Activated CD8-positive, alpha-beta memory T cell treated with anti-CD3 and anti-CD28 coated beads, Interleukin-2, amount 50 U/mL, for 1 hour (primary cell): ENCODE measurements at regions not wholly inside any gene's neighbourhood (a gene's known extent, or its start where the extent isn't known, plus 50 kb on each side); places are given as distances from the start of the nearest gene placed in this dataset.

Source experiments
- DNase-seq: peaks from one replicate; pipeline ENCODE4 v3.0.0-alpha.2; 2020; ENCODE audit errors: extremely low read depth

DNA sequence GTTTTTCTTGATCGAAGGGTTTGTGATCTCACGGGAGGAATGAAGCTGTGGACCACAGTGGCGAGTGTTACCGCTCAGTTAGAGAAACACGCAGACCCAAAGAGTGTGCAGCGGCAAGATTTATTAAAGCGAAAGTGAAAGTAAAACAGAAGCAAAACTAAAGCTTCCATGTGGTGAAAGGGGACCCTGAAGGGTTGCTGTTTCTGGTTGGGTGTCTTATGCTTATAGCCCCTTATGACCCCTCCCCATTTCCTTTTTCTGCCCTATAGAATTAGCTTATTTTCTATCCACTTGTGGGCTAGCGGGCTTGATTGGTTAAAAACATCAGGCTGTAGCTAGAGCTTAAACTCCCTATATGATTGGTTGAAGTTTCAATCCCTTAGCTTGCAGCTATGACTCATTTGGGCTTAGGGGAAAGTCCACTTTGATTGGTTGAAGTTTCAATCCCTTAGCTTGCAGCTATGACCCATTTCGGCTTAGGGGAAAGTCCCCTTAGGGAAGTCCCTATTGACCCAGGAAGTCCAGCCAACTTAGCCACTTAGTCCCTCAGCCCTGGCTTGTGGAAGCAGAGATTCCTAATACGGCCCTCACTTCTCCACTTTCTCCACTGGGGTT lies 171.2 kb upstream of the NWD2 start:
- DNase-seq = no peak

DNA sequence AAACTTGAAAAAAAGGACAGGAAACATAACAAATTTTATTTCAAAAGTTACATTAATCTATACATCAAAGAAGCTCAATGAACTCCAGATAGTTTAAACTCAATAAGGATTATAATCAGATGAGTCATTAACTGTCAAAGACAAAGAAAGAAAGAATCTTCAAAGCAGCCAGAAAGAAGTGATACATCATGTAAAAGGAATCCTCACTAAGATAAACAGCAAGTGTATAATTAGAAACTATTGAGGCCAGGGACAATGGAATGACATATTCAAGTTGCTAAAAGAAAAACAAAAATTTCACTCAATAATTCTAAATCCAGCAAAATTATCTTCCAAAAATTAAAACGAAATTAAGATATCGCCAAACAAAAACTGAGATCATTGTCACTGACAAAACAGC lies 161.6 kb upstream of the NWD2 start:
- no peak for DNase-seq

DNA sequence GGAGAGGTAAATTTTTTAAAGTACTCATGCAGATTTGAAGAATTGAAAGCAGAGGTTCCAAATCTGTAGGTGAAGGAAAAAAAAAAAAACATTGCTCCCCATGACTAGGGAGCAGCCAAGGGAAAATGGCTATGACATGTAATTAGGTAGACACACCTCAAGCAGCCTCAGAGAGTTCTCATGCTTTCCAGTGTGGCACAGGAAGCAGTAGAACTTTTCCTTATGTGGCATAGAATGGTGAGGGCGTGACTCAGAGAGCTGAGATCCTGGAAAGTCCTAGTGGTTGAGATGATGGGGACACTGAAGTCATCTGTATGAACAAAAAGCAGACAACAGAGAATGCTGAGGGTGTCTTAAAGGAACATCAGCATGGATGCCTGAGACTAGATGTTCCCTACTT lies 148.6 kb upstream of the NWD2 start:
- DNase-seq = no peak

DNA sequence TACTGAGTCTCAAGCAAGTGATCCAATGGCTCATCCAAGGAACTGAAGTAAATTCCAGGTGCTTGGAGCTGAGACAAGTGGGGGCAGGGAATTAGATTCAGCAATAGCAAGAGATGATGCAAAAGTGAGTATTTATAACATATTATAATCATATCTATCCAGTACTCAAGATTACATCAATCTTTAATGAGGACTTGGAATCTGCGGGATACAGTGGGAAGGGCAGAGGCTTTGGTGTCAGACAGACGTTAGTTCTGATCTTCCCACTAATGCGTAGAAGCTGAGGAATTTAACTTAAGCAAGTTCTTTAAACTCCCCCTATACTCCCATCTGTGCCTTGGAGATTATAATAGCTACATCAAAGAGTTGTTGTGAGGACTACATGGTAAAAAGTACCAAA lies 143.4 kb upstream of the NWD2 start:
- DNase-seq = no peak

DNA sequence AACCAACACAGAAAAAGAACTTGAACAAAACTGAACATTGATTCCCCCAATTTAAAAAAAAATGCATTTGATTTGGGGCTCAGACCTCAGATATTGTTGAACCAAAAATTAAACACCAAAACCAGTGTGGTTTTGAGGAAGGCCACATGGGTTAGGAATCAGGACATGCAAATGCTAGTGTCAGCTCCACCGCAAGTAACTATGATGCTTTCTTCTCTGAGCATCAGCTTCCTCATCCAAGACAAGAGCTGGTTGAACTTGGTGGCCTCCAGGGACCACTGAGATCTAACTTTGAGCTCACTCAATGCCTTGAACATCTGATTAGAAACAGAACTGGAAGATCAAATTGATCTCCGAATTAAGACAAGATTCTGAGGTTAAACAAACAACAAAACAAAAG lies 142.9 kb upstream of the NWD2 start:
- DNase-seq = no peak

DNA sequence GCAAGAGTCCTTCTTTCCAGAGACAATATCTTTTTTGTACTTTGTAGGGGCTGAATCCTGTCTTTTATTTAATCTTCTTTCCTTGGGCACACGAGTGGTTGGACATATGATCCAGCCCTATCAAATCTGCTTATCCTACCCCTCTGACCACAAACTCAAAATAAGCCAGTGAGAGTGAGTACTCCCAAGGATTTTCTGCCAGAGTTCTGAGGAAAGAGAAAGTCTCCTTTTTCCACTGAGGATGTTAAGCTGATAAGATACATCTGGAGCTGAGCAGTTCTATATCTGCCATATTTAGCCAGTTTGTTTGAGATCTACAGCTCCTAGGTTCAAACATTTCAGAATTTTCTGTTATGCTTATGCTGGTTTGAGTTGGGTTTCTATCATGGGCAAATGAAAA lies 134.8 kb upstream of the NWD2 start:
- no peak for DNase-seq

DNA sequence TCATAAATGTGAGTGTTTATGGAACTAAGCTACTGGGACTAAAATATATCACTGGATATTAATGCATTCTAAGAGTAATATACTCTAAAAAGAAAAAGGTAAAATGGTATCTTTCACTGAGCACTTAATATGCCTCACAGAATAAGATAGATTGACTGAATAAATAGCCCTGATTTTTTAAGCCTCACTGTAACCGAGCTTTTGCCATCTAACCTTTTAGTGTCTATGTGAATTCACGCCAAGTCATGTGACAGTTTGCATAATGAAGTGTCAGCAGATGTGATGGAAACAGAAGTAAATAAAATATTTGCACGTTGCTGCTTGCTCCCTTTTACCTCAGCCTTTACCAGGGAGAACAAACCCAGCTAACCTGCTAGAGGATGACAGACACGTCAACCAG lies 119.7 kb upstream of the NWD2 start:
- DNase-seq = no peak

DNA sequence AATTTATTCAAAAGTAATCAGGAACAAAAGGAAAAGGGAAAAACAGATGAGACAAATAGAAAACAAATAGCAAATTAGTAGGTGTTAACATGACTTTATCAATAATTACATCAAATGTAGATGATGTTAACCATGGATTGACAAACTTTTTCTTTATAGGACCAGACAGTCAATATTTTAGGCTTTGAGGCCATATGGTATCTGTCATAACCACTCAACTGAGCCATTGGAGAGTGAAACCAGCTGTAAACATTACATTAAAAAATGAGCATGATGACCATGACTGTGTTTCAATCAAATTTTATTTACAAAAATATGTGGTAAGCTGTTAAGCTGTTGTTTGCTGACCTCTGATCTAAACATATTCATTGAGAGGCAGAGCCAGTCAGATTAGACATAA lies 118.5 kb upstream of the NWD2 start:
- DNase-seq = no peak

DNA sequence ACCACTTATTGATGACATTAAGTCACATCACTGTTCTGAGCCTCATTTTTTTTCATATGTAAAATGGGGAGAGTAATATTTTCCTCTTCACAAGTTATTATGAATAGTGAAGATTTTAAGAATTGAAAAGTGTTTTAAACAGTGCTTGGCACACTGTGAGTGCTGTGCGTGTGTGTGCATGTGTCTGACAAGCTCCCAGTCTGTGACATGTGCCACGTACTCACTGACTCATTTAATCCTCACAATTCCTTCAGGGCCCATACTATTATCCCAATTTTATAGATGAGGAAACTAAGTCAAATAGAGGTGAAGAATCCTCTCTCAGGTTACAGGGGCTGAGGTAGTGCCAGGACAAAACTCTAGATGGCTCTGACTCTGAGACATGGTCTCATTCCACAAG lies 114.1 kb upstream of the NWD2 start:
- DNase-seq = no peak

DNA sequence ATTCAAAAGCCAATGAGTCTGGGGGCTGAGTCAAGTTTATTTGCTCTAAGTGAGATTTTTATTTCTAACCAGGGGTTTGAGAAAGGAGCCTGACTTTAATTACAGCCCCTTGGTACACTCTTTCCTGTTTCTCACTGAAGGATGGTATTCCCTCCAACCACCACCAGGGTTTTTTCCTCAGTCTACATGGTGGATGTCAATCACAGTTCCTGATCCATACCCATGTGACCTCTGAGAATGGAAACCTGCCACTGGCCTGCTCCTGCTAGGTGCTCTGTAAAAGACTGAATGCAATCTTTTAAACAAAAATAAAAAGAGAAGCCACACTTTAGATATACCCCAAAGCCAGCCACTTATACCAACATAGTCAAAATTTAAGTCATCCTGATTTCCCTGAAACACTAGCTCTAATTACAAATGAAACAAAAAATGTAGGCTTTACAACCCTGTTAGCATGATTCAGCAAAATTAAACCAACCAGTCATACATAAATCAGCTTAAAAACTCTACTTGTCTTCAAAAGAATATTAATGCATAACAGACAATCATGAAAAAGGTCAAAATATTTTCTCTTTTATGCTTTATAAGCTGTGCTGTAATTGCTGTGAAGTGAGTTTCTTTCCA lies 112.1 kb upstream of the NWD2 start:
- DNase-seq = no peak

DNA sequence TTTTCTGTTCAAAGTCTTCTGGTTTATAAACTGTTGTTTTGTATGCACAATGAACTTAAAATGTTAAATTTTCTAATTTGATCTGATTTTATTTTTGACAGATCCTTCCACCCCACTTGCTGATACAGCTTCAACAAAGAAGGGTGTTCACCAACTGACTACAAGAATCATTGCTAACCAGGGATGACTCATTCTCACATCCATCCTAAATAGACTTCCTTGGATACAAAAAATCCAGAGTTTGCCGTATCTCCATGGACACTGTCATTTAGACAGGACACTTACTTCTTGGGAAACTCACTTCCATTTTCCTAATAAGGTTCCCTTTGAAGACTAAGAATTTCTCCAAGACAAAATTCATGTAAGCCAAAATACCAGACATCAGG lies 111.6 kb upstream of the NWD2 start:
- DNase-seq = no peak

DNA sequence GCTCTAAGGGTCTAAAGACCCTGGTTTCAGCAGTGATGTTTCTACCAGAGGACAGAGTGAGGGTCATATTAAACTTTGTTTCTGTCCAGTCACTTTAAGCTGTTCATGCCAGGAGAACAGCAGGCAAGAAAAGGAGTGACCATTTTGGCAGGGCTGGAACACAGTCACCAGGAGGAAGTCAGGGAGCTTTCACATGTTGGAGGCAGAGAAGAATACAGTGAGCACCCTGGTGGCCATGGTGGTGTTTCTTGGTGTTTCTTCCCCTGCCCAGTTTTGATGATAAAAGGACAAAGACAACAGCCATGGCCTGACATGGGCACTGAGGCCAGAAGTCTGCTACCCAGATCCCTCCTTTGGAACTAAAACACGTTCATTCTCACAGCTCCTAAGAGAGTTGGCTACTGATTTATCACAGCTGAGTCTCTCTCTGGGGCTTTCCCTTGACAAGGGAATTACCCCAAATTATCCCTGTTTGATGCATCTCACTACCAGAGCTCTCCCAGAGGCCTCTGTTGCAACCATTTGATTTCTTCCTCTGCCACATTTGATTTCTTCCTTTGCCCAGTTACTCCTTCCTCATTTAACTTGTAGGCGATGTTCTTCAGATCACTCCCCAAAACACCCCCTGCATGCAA lies 106.4 kb upstream of the NWD2 start:
- DNase-seq = no peak

DNA sequence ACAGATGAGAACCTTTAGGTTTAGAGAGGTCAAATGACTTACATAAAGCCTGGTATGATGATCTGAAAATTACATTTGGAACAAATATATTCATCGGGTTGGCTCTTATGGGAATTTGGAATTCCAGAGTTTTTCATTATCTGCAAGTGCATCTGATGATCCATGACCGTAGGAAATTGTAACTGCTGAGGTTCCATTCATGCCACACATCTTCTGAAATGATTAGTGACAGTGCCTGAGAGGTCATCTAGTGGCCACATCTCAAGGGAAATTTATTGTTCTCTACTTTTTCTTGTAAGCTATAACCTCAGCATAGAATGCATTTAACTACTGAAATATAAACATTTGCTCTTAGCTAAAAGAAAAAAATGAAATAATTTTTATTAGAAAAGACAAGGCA lies 105.8 kb upstream of the NWD2 start:
- DNase-seq = no peak

DNA sequence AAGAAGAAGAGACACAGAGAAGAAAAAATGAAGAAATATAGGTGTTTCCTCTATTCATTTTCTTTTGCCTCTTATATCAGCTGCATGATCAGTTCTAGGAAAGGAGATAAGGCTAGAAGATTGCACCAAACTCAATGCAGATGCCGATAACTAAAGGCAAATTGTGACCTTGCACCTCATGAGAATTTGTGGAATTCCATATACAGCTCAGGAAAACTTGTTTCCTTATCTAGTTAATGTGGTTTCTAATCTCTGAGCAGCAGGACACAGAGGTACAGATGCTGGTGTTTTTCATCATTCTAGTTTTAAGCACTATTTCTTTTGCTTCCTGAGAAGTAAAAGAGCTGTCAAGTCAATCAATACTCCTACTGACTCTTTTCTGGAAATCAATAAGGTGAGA lies 104.6 kb upstream of the NWD2 start:
- DNase-seq = no peak

DNA sequence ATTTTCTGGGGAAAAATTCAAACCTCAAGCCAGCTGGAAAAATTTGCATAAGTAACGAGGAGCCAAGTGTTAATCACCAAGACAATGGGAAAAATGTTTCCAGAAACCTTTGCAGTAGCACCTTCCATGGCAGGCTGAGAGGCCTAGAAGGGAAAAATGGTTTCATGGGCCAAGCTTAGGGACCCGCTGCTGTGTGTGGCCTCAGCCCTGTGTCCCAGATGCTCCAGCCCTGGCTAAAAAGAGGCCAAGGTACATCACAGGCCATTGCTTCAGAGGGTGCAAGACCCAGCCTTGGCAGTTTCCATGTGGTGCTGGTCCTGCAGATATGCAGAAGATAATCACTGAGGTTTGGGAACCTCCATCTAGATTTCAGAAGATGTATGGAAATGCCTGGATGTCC lies 98.3 kb upstream of the NWD2 start:
- no peak for DNase-seq

DNA sequence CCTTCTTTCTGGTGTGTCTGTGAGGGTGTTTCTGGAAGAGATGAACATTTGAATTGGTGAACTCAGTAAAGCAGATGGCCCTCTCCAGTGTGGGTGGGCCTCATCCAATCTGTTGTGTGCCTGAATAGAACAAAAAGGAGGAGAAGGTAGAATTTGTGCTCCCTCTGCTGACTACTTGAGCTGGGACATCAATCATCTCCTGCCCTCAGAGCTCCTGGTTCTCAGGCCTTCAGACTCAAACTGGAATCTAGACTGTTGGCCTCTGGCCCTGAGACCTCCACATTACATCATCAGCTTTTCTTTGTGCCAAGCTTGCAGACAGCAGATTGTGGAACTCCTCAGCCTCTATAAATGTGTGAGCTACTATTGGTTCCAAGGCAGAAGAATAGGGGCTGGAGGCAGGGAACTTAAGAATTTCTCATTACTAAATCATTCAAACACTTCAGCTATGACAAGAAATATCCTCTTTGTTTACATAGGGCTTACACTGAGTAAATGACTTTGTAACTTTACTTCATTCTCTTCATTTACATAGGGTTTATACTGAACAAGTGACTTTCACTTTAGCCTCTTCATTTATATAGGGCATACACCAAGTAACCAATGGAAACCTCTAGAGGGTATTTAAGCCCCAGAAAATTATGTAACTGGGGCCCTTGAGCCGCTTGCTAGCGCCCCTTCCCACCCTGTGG lies 86.9 kb upstream of the NWD2 start:
- DNase-seq = no peak

DNA sequence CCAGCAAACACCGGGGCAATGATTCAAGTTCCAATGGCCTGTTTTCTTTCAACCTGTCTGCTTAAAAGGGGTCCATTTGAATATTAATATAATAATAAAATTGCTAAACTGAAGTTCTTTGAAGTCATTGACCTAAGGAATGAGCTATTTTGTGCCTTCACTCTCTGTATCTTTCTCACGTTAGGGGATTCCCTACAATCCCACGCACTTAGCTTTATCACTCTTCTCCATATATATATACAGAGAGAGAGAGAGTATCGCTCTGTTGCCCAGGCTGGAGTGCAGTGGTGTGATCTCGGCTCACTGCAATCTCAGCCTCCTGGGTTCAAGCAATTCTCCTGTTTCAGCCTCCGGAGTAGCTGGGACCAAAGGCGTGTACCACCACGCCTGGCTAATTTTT lies 83.9 kb upstream of the NWD2 start:
- no peak for DNase-seq

DNA sequence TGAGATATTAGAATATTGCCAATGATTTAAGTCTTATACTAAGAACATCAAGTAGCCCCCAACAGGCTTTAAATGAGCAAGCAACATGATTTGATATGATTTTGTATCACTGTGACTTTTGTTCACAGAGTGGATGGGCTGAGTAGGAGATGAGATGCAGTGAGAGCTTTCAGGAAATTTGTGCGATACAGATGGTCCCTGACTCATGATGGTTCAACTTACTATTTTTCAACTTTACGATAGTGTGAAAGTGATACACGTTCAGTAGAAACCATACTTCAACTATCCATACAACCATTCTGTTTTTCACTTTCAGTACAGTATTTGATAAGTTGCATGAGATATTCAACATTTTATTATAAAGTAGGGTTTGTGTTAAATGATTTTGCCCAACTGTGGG lies 78.7 kb upstream of the NWD2 start:
- DNase-seq = no peak

DNA sequence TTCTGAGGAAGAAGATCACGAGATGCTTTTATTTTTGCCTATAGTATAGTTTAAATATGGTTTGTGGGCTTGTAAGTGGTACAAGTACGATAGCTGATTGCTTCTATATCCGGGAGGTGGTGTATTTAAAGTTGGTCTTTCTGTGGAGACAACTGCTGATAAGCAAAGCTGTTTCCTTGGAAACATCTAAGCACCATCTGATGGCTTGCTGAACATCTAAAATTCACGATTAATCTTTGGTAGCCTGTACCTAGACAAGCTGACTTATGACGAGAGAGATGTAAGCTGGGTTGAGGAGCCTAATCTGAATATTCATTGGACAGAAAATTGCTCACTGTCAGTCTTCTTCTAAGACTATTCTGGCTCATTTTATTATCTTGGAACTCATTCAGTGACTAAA lies 74.6 kb upstream of the NWD2 start:
- DNase-seq = no peak

DNA sequence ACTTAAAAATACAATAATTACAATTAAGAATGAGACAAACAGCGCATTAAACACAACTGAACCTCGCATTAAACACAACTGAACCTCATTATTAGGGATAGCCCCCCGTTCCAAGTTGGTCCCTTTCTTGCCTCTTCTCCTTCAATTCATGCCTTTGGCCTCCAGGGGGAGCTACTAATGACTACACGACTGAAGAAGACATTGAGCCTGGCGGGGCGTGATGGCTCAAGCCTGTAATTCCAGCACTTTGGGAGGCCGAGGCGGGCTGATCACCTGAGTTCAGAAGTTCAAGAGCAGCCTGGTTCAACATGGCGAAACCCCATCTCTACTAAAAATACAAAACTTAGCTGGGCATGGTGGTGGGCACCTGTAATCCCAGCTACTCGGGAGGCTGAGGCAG lies 56.4 kb upstream of the NWD2 start:
- no peak for DNase-seq
